C4-2B (cell line): ENCODE measurements at regions not wholly inside any gene's neighbourhood (a gene's known extent, or its start where the extent isn't known, plus 50 kb on each side); places are given as distances from the start of the nearest gene placed in this dataset.

Experiments used
- CTCF ChIP-seq: fragments of 450-650 bp; conservative IDR thresholded peaks from 2 replicates; pipeline ENCODE4 v1.5.1; 2017; ENCODE audit warnings: mild to moderate bottlenecking
- ZFX ChIP-seq: fragments of 450-650 bp; IDR thresholded peaks from 2 replicates; pipeline ENCODE4 v1.6.1; 2017

- TF ChIP-seq CTCF: no peak
- no peak for TF ChIP-seq ZFX
Observed at GRCh38 chr2:88857951-88858411, 166.5 kb downstream of the RPIA start.
